ENCODE measurements at regions not wholly inside any gene's neighbourhood (a gene's known extent, or its start where the extent isn't known, plus 50 kb on each side); places are given as distances from the start of the nearest gene placed in this dataset.

DNA sequence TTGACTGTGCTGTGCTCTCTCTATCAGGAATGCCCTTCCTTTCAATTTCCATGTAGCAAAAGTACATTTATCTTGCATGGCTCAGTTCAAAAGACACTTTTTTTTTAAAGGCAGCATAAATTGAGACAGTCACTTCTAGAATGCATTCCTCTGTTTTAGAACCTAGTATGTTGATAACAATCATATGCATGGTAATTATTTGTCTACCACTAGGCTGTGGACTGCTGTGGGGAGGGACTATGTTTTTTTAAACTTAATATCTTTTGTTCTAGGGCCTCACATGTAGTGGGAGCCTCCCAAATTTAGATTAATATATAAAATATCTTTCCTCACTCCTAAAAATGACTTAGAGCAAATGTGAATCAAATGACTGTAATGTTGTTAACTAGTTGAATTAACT lies 269.9 kb downstream of the MEIS1 start:
- Histone ChIP-seq H3K36me3 (replicated peaks) (no peaks in the 10 kb centered on the region), H3K4me3 (ENCODE audit: low read depth, low read length) (no peak overlapping the region), H3K27ac (no peak overlapping the region), H3K27me3 (replicated peaks) (no peaks in the 10 kb centered on the region)
- DNase-seq, result no peak
- in situ Hi-C loops (cut with HindIII; ENCODE audit: low pct_ligation_motif_present, low sequenced_read_pairs), result no loop called here
- TF ChIP-seq, protein P1, sequence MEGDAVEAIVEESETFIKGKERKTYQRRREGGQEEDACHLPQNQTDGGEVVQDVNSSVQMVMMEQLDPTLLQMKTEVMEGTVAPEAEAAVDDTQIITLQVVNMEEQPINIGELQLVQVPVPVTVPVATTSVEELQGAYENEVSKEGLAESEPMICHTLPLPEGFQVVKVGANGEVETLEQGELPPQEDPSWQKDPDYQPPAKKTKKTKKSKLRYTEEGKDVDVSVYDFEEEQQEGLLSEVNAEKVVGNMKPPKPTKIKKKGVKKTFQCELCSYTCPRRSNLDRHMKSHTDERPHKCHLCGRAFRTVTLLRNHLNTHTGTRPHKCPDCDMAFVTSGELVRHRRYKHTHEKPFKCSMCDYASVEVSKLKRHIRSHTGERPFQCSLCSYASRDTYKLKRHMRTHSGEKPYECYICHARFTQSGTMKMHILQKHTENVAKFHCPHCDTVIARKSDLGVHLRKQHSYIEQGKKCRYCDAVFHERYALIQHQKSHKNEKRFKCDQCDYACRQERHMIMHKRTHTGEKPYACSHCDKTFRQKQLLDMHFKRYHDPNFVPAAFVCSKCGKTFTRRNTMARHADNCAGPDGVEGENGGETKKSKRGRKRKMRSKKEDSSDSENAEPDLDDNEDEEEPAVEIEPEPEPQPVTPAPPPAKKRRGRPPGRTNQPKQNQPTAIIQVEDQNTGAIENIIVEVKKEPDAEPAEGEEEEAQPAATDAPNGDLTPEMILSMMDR (IDR thresholded peaks at IDR 0.05; ENCODE audit: low read depth, low read length, missing control alignments), result no peak

DNA sequence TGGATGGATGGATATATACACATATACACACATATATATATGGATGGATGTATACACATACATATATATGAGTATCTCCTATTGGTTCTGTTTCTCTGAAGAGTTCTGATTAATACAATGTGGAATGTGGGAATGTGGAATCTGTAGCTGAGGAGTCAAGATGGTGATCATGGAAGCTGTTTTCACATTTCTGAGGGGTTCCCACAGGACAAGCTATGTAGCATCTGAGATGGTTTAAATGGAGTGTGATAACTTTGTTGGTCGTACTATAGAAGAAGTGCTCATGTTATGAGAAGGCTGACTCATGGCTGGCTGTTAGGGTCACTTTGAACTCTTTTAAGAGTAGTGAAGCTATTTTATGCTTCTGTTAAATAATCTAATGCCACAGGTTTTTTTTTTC lies 279.7 kb downstream of the MEIS1 start:
- in situ Hi-C loops (cut with HindIII; ENCODE audit: low pct_ligation_motif_present, low sequenced_read_pairs), result no loop called here
- peak; percentile 56 for DNase-seq

DNA sequence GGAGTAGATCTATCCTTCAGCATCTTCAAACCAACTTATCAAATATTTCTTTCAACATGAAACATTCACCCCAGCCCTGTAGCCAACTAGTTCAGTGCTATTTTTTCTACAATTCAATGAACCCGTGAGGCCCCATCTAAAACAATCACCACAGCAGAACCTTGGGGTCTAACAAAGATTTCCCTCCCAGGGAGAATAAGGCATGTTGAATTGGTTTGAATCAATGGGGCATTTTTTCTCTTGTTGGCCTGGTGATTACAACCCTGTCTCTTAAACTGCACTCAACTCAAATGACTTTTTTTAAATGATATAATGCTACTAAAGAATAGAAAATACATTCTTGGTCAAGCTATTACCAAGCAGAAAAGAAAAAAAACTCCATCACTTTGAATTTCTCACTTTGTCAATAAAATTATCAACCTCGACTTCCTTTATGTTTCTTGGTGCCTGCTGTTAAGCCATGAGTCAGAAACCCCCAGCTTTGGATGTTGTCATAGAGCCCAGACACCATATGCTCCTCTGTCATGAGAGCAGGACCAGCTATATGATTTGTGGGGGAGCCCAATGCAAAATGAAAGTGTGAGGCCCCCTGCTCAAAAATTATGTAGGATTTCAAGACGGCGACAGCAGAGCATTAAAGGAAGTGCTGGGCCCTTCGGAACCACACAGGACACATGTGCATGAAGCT lies 282.4 kb downstream of the MEIS1 start:
- in situ Hi-C loops (cut with HindIII; ENCODE audit: low pct_ligation_motif_present, low sequenced_read_pairs), result no loop called here
- DNase-seq, result peak; percentile 71
- Histone ChIP-seq H3K27me3 (replicated peaks) (no peaks in the 10 kb centered on the region), H3K4me3 (ENCODE audit: low read depth, low read length) (no peak overlapping the region), H3K36me3 (replicated peaks) (no peaks in the 10 kb centered on the region), H3K27ac (no peak overlapping the region)
- TF ChIP-seq, protein P1 (IDR thresholded peaks at IDR 0.05; ENCODE audit: low read depth, low read length, missing control alignments), result no peak

More for the DNA sequence above, 279.7 kb downstream of the MEIS1 start:
- no peaks in the 10 kb centered on the region for H3K36me3 ChIP-seq (replicated peaks)
- no peak overlapping the region for H3K27ac ChIP-seq
- TF ChIP-seq, protein P1 (IDR thresholded peaks at IDR 0.05; ENCODE audit: low read depth, low read length, missing control alignments), result no peak
- no peak overlapping the region for H3K4me3 ChIP-seq (ENCODE audit: low read depth, low read length)
- no peaks in the 10 kb centered on the region for H3K27me3 ChIP-seq (replicated peaks)

DNA sequence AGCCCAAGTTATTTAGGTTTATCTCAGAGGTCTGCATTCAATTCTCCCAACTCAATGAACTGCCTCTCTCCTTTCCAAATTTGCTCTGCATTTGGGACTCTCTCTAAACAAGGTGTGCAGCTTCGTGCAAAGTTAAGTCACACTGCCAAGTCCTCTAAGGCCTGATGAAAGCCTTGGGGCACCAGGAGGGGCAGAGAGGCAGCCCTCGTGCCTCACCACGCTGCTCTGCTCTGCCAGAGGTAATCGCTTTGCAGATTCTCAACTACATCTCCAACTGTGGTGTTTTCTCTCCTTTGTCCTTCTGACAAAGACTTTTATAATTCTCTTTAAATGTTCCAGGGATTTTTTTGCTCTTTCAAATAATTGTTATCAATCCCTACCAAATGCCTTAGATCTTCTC lies 283.0 kb downstream of the MEIS1 start:
- Histone ChIP-seq H3K27ac (no peak overlapping the region), H3K36me3 (replicated peaks) (no peaks in the 10 kb centered on the region), H3K4me3 (ENCODE audit: low read depth, low read length) (no peak overlapping the region), H3K27me3 (replicated peaks) (no peaks in the 10 kb centered on the region)
- no peak for DNase-seq
- TF ChIP-seq, protein P1 (IDR thresholded peaks at IDR 0.05; ENCODE audit: low read depth, low read length, missing control alignments), result no peak
- in situ Hi-C loops (cut with HindIII; ENCODE audit: low pct_ligation_motif_present, low sequenced_read_pairs), result no loop called here

DNA sequence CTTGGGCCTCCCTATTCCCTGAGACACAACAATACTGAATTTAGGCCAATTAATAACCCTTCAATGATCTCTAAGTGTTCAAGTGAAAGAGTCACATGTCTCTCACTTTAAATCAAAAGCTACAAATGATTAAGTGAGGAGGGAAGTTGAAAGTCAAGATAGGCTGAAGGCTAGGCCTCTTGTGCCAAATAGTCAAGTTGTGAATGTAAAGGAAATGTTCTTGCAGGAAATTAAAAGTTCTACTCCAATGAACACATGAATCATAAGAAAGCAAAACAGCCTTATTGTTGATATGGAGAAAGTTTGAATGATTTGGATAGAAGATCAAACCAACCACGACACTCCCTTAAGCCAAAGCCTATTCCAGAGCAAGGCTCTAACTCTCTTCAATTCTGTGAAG lies 286.9 kb downstream of the MEIS1 start:
- no peak for DNase-seq
- TF ChIP-seq, protein P1 (IDR thresholded peaks at IDR 0.05; ENCODE audit: low read depth, low read length, missing control alignments), result no peak
- Histone ChIP-seq H3K27me3 (replicated peaks) (no peaks in the 10 kb centered on the region), H3K36me3 (replicated peaks) (no peaks in the 10 kb centered on the region), H3K4me3 (ENCODE audit: low read depth, low read length) (no peak overlapping the region), H3K27ac (no peak overlapping the region)
- in situ Hi-C loops (cut with HindIII; ENCODE audit: low pct_ligation_motif_present, low sequenced_read_pairs), result no loop called here

DNA sequence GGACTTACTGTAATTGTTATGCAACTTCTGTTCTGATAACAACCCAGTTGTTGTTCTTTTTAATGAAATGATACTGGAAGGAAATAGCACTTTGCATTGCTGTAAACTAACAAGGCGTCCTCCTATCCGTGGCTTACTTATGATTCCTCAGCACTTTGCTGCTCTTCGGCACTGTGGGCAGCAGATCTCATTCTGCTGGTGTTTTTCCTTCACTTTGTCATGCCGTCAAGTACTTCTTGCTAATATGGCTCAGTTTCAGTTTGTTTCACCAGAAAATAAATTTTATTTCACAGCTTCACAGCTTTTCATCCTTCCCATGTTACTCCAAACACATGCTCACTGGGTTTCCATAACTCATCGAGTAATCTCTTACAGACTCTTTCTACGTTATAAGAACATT lies 289.3 kb downstream of the MEIS1 start:
- TF ChIP-seq, protein P1 (IDR thresholded peaks at IDR 0.05; ENCODE audit: low read depth, low read length, missing control alignments), result no peak
- H3K27me3 ChIP-seq (replicated peaks), result no peaks in the 10 kb centered on the region
- H3K4me3 ChIP-seq (ENCODE audit: low read depth, low read length), result no peak overlapping the region
- no peak for DNase-seq
- no peak overlapping the region for H3K27ac ChIP-seq
- H3K36me3 ChIP-seq (replicated peaks), result no peaks in the 10 kb centered on the region
- in situ Hi-C loops (cut with HindIII; ENCODE audit: low pct_ligation_motif_present, low sequenced_read_pairs), result no loop called here
